ENCODE measurements at regions not wholly inside any gene's neighbourhood (a gene's known extent, or its start where the extent isn't known, plus 50 kb on each side); places are given as distances from the start of the nearest gene placed in this dataset.
"Not testable (repeated sequence)": the region's sequence is repeated elsewhere in the genome, so short reads cannot be mapped to it uniquely, and the experiment has no call there.

DNA sequence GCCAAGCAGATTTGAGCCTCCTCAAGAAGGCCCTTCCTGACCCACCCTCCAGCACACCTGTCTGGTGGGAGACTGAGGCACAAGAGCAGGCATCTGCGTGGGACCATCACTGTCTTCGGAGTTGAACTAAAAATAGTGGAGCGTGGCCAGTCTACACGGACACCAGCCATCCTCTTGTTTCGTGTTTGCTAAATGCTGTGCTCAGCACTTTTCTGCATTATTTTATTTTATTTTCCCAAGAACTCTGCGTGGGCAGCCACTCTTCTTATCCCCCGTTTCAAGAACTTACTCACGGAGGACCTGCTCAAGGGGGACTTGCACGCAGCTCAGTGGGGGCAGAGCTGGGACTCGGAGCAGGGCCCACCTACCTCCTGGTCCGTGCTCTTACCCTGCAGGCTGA, 60.8 kb downstream of the SOCS3 start:
- TF ChIP-seq ZNF671 (CRISPR knock-in tag; IDR thresholded peaks at IDR 0.05) (no peak), ATF3 (CRISPR knock-in tag; conservative IDR thresholded peaks at IDR 0.05) (no peak), JUN (CRISPR knock-in tag; IDR thresholded peaks at IDR 0.05) (no peak), IRF1 (CRISPR knock-in tag; IDR thresholded peaks at IDR 0.05) (no peak)
- Mint-ChIP-seq H3K27me3 (ENCODE audit: low read depth) (no peaks in the 10 kb centered on the region), H3K4me1 (peaks cover 6% of the 10 kb centered on the region), H3K9me3 (no peaks in the 10 kb centered on the region), H3K36me3 (no peaks in the 10 kb centered on the region), H3K27ac (no peak overlapping the region), H3K4me3 (no peak overlapping the region)
- ATAC-seq (no peak), DNase-seq (ENCODE audit: low spot score) (no peak)
- ChIA-PET POLR2A (no interaction called here), CTCF (interaction anchor here (1.2 to 1.6 kb wide), 5 partner anchors 10 to 62 kb away, joined by 3 to 7 read pairs (median 4); no protein-coding TSS in a partner anchor)

DNA sequence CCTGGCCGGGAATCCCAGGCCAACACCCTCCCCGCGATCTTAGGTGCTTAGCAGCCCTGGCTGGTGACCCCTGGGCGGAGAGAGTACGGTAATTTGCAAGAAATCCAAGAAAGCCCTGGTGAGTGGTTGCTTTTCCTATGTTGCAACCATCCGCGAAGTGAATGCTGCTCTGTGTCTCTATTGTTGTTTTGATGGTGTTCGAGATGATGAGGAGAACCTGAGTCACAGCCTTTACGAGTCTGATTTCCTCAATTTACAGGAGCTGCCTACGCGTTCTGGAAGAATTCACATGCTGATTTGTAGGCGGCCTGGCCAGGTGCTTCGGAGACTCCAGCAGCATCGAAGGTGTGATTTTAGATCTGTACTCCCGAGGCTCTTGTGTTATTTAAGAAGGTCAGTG, 63.3 kb downstream of the TMEM235 start:
- CTCF ChIA-PET = no interaction called here
- no peak for ATAC-seq
- H3K9me3 Mint-ChIP-seq = no peaks in the 10 kb centered on the region
- H3K27me3 Mint-ChIP-seq (ENCODE audit: low read depth) = no peaks in the 10 kb centered on the region
- H3K36me3 Mint-ChIP-seq = no peaks in the 10 kb centered on the region
- no peak overlapping the region for H3K4me3 Mint-ChIP-seq
- H3K27ac Mint-ChIP-seq = peak overlapping the region; percentile 83
- peaks cover 2% of the 10 kb centered on the region for H3K4me1 Mint-ChIP-seq
- no peak for TF ChIP-seq FOXP4 (CRISPR knock-in tag; IDR thresholded peaks at IDR 0.05)
- no peak for TF ChIP-seq TEAD1 (CRISPR knock-in tag; IDR thresholded peaks at IDR 0.05)
- TF ChIP-seq IRF2 (CRISPR knock-in tag; IDR thresholded peaks at IDR 0.05; ENCODE audit: borderline replicate concordance, low read depth) = no peak
- TF ChIP-seq FOXP1 (CRISPR knock-in tag; IDR thresholded peaks at IDR 0.05; ENCODE audit: borderline replicate concordance) = no peak
- no peak for TF ChIP-seq FOXJ3 (CRISPR knock-in tag; IDR thresholded peaks at IDR 0.05; ENCODE audit: borderline replicate concordance)
- TF ChIP-seq GTF2I (CRISPR knock-in tag; conservative IDR thresholded peaks at IDR 0.05) = no peak
- DNase-seq (ENCODE audit: low spot score) = no peak
- POLR2A ChIA-PET = no interaction called here

GRCh38 chr17:78294356-78294755, 62.9 kb downstream of the TMEM235 start:
- Mint-ChIP-seq H3K4me1 (peaks cover 2% of the 10 kb centered on the region), H3K9me3 (no peaks in the 10 kb centered on the region), H3K27ac (peak overlapping the region; percentile 16; the same call in 1 of the 2 replicates), H3K36me3 (no peaks in the 10 kb centered on the region), H3K4me3 (no peak overlapping the region), H3K27me3 (ENCODE audit: low read depth) (no peaks in the 10 kb centered on the region)
- ATAC-seq (no peak), DNase-seq (ENCODE audit: low spot score) (no peak)
- ChIA-PET CTCF (no interaction called here), POLR2A (no interaction called here)
- TF ChIP-seq NFYB (CRISPR knock-in tag; conservative IDR thresholded peaks at IDR 0.05; ENCODE audit: low read depth) = no peak
- TF ChIP-seq FOXJ3 (CRISPR knock-in tag; IDR thresholded peaks at IDR 0.05; ENCODE audit: borderline replicate concordance) = no peak
- no peak for TF ChIP-seq TEAD1 (CRISPR knock-in tag; IDR thresholded peaks at IDR 0.05)
- no peak for TF ChIP-seq HMGA2 (CRISPR knock-in tag; IDR thresholded peaks at IDR 0.05)
- no peak for TF ChIP-seq MAX (CRISPR knock-in tag; IDR thresholded peaks at IDR 0.05)
- TF ChIP-seq ZNF396 (CRISPR knock-in tag; IDR thresholded peaks at IDR 0.05; ENCODE audit: borderline replicate concordance) = no peak
- TF ChIP-seq GRHL2 (CRISPR knock-in tag; IDR thresholded peaks at IDR 0.05; ENCODE audit: insufficient replicate concordance, severe bottlenecking) = no peak
- no peak for TF ChIP-seq SMAD3 (CRISPR knock-in tag; IDR thresholded peaks at IDR 0.05; ENCODE audit: borderline replicate concordance)
- no peak for TF ChIP-seq FOXP4 (CRISPR knock-in tag; IDR thresholded peaks at IDR 0.05)
- no peak for TF ChIP-seq ZNF232 (CRISPR knock-in tag; IDR thresholded peaks at IDR 0.05)
- TF ChIP-seq NR2C2 (CRISPR knock-in tag; IDR thresholded peaks at IDR 0.05) = no peak

DNA sequence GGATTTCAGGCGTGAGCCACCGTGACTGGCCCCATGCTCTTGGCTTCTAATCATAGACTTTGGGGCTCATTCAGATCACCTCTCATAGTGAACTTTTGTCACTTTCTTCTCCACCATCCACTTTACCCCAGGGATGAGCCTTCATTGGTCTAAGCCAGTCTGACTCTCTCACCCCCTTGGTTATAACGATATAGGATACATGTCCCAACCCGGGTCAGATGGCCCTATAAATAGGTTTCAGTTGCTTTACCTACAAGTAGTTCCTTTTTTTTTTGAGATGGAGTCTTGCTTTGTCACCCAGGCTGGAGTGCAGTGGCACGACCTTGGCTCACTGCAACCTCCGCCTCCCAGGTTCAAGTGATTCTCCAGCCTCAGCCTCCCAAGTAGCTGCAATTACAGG, 61.7 kb downstream of the TMEM235 start:
- H3K4me3 Mint-ChIP-seq; H3K9me3 Mint-ChIP-seq; ATAC-seq; H3K4me1 Mint-ChIP-seq; H3K27ac Mint-ChIP-seq; H3K36me3 Mint-ChIP-seq; DNase-seq (ENCODE audit: low spot score); H3K27me3 Mint-ChIP-seq (ENCODE audit: low read depth): not testable (repeated sequence)
- ChIA-PET CTCF (interaction anchor here (0.8 to 3.6 kb wide), 2 partner anchors 43 to 119 kb away, joined by 3 to 20 read pairs; no protein-coding TSS in a partner anchor), POLR2A (interaction anchor here (0.6 kb wide), 1 partner anchor 10 kb away, joined by 4 read pairs; no protein-coding TSS in a partner anchor)
